ENCODE measurements at regions not wholly inside any gene's neighbourhood (a gene's known extent, or its start where the extent isn't known, plus 50 kb on each side); places are given as distances from the start of the nearest gene placed in this dataset.

GRCh38 chr9:134230092-134230941 lies 66.0 kb upstream of the RNU6ATAC start:
- H3K4me3 ChIP-seq (ENCODE audit: low read depth, poor library complexity, severe bottlenecking), result no peak overlapping the region
- TF ChIP-seq POLR2A (IDR thresholded peaks at IDR 0.05) (no peak), CTCF (IDR thresholded peaks at IDR 0.05) (no peak)
- intact Hi-C loops (cut with DNase I; ENCODE audit: low total_unique reads), result no loop called here
- no peak for DNase-seq (ENCODE audit: low spot score in 2 of 2)
- 55 to 56% methylated on average over 20 to 27 of the region's 28 CpGs for WGBS, 2 donors

- DNase-seq (ENCODE audit: low spot score in 2 of 2), result no peak
- no peak overlapping the region for H3K4me3 ChIP-seq (ENCODE audit: low read depth, poor library complexity, severe bottlenecking)
- TF ChIP-seq POLR2A (IDR thresholded peaks at IDR 0.05), result no peak
- TF ChIP-seq CTCF (IDR thresholded peaks at IDR 0.05), result no peak
- intact Hi-C loops (cut with DNase I; ENCODE audit: low total_unique reads), result no loop called here
- 27 to 30% methylated on average over 7 to 13 of the region's 14 CpGs for WGBS, 2 donors
Measured at GRCh38 chr9:134230942-134231325, 66.6 kb upstream of the RNU6ATAC start.

GRCh38 chr9:134231330-134231745 lies 67.0 kb upstream of the RNU6ATAC start:
- TF ChIP-seq POLR2A (IDR thresholded peaks at IDR 0.05), result no peak
- TF ChIP-seq CTCF (IDR thresholded peaks at IDR 0.05), result no peak
- intact Hi-C loops (cut with DNase I; ENCODE audit: low total_unique reads), result no loop called here
- WGBS, 2 donors, result 34 to 36% methylated on average over 12 of the region's 12 CpGs
- H3K4me3 ChIP-seq (ENCODE audit: low read depth, poor library complexity, severe bottlenecking), result no peak overlapping the region
- DNase-seq (ENCODE audit: low spot score in 2 of 2), result no peak

GRCh38 chr9:134231767-134232166 lies 67.4 kb upstream of the RNU6ATAC start:
- intact Hi-C loops (cut with DNase I; ENCODE audit: low total_unique reads), result no loop called here
- TF ChIP-seq POLR2A (IDR thresholded peaks at IDR 0.05) (no peak), CTCF (IDR thresholded peaks at IDR 0.05) (no peak)
- DNase-seq (ENCODE audit: low spot score in 2 of 2), result no peak
- whole genome bisulfite sequencing, 2 donors, result 83 to 86% methylated on average over 2 to 6 of the region's 8 CpGs
- no peak overlapping the region for H3K4me3 ChIP-seq (ENCODE audit: low read depth, poor library complexity, severe bottlenecking)

- intact Hi-C loops (cut with DNase I; ENCODE audit: low total_unique reads), result no loop called here
- H3K4me3 ChIP-seq (ENCODE audit: low read depth, poor library complexity, severe bottlenecking), result no peak overlapping the region
- WGBS, 2 donors, result 55 to 76% methylated on average over 6 to 16 of the region's 16 CpGs
- TF ChIP-seq POLR2A (IDR thresholded peaks at IDR 0.05) (no peak), CTCF (IDR thresholded peaks at IDR 0.05) (no peak)
- DNase-seq (ENCODE audit: low spot score in 2 of 2), result no peak
Measured at GRCh38 chr9:134233022-134233421, 68.7 kb upstream of the RNU6ATAC start.
